ENCODE measurements at regions not wholly inside any gene's neighbourhood (a gene's known extent, or its start where the extent isn't known, plus 50 kb on each side); places are given as distances from the start of the nearest gene placed in this dataset.

DNA sequence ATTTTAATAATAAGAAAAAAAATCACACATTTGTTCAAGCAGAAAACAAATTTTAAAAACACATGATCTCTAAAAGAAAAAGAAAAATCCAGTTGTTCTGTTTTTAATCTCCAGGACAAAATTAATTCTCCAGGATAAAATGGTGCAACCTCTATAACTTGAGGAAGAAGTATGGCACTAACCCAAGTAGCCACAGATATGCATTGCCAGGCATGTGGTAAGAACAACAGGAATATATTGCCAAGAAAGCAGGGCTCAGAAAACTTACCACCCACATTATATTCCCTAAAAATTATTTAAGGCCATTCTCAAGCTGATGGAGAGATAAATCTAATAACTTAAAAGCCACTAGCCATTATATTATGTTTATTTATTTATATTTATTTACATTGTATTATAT lies 295.7 kb upstream of the TMCO5A start:
- no peaks in the 10 kb centered on the region for H3K4me1 ChIP-seq (ENCODE audit: control insufficient read depth, insufficient read depth, low read length)
- H3K9me3 ChIP-seq (ENCODE audit: control insufficient read depth, low read length): no peaks in the 10 kb centered on the region
- no peak overlapping the region for H3K27ac ChIP-seq (ENCODE audit: insufficient read depth, low read depth, low read length, poor library complexity, severe bottlenecking)
- no peak overlapping the region for H3K4me3 ChIP-seq (ENCODE audit: insufficient read depth, low read depth, low read length)
- no peaks in the 10 kb centered on the region for H3K36me3 ChIP-seq (ENCODE audit: control insufficient read depth, insufficient read depth, low read length)
- no peaks in the 10 kb centered on the region for H3K27me3 ChIP-seq (ENCODE audit: control insufficient read depth, insufficient read depth, low read length, poor library complexity, severe bottlenecking)

DNA sequence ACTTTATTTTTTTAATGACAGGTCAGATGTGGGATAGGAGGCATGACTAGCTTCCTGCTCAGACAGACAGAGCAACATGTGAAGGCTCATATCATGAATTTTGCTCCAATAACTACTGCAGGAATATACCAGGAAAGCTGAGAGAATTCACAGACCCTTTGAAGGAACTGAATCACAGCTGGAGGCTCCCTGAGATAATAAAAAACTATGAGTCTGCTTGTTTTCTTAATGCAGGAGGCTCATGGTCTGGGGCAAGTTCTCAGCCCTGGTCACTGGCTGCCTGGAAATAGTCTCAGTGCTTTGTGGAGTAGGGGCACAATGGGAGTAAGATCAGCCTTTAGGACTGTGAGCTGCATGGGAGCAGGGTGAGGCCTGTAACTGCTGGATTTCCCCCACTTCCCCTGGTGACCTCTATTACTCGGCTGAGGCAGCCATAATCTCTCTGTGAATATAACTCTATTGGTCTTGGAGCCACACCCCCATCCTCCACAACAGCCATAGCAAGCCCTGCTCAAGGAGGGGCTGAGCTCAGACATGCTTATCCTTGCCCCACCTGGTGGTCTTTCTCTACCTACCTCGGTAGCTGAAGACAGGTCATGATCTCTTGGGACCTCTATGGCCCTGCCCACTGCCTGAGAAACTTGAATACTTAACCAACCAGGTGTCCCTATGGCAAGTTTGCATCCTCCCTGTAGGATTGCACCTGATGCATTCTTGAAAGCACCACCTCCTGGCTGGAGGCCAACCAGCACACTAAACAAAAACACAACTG lies 281.6 kb upstream of the TMCO5A start:
- Histone ChIP-seq H3K36me3 (ENCODE audit: control insufficient read depth, insufficient read depth, low read length) (no peaks in the 10 kb centered on the region), H3K4me1 (ENCODE audit: control insufficient read depth, insufficient read depth, low read length) (no peaks in the 10 kb centered on the region), H3K9me3 (ENCODE audit: control insufficient read depth, low read length) (peaks cover 3% of the 10 kb centered on the region), H3K27me3 (ENCODE audit: control insufficient read depth, insufficient read depth, low read length, poor library complexity, severe bottlenecking) (no peaks in the 10 kb centered on the region), H3K4me3 (ENCODE audit: insufficient read depth, low read depth, low read length) (no peak overlapping the region), H3K27ac (ENCODE audit: insufficient read depth, low read depth, low read length, poor library complexity, severe bottlenecking) (no peak overlapping the region)
- WGBS, 2 experiments: 74 to 76% methylated on average over 2 of the region's 2 CpGs

GRCh38 chr15:37678124-37678523 lies 256.3 kb upstream of the TMCO5A start:
- Histone ChIP-seq H3K9me3 (ENCODE audit: control insufficient read depth, low read length) (no peaks in the 10 kb centered on the region), H3K27me3 (ENCODE audit: control insufficient read depth, insufficient read depth, low read length, poor library complexity, severe bottlenecking) (no peaks in the 10 kb centered on the region), H3K4me1 (ENCODE audit: control insufficient read depth, insufficient read depth, low read length) (peaks cover 8% of the 10 kb centered on the region), H3K27ac (ENCODE audit: insufficient read depth, low read depth, low read length, poor library complexity, severe bottlenecking) (no peak overlapping the region), H3K36me3 (ENCODE audit: control insufficient read depth, insufficient read depth, low read length) (no peaks in the 10 kb centered on the region), H3K4me3 (ENCODE audit: insufficient read depth, low read depth, low read length) (no peak overlapping the region)
- WGBS, 2 experiments: 33 to 35% methylated on average over 3 of the region's 3 CpGs

DNA sequence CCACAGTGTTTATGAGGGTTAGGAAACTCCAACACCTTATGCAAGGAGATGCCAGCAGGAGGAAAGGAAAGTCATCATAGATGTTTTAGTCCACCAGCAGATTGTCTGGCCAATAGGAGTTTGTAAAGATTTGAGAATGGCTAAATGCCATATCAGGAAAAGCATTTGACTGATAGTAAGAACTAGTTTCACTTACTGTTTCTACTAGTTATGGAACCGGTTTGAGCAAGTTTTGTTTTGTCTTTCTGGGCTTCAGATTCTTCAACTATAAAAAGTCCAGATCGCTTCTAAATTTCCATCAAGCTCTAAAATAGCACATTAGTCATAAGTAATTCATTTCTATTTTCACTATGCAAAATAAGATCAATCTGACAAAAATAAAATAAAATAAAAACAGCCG lies 254.8 kb upstream of the TMCO5A start:
- no peak overlapping the region for H3K4me3 ChIP-seq (ENCODE audit: insufficient read depth, low read depth, low read length)
- H3K27ac ChIP-seq (ENCODE audit: insufficient read depth, low read depth, low read length, poor library complexity, severe bottlenecking): no peak overlapping the region
- no peaks in the 10 kb centered on the region for H3K27me3 ChIP-seq (ENCODE audit: control insufficient read depth, insufficient read depth, low read length, poor library complexity, severe bottlenecking)
- H3K36me3 ChIP-seq (ENCODE audit: control insufficient read depth, insufficient read depth, low read length): no peaks in the 10 kb centered on the region
- peaks cover 8% of the 10 kb centered on the region for H3K4me1 ChIP-seq (ENCODE audit: control insufficient read depth, insufficient read depth, low read length)
- H3K9me3 ChIP-seq (ENCODE audit: control insufficient read depth, low read length): no peaks in the 10 kb centered on the region
- WGBS, 2 experiments: 94 to 100% methylated on average over 2 to 3 of the region's 3 CpGs

GRCh38 chr15:37682304-37682703 lies 252.1 kb upstream of the TMCO5A start:
- Histone ChIP-seq H3K4me1 (ENCODE audit: control insufficient read depth, insufficient read depth, low read length) (peaks cover 8% of the 10 kb centered on the region), H3K9me3 (ENCODE audit: control insufficient read depth, low read length) (no peaks in the 10 kb centered on the region), H3K27me3 (ENCODE audit: control insufficient read depth, insufficient read depth, low read length, poor library complexity, severe bottlenecking) (no peaks in the 10 kb centered on the region), H3K27ac (ENCODE audit: insufficient read depth, low read depth, low read length, poor library complexity, severe bottlenecking) (no peak overlapping the region), H3K4me3 (ENCODE audit: insufficient read depth, low read depth, low read length) (no peak overlapping the region), H3K36me3 (ENCODE audit: control insufficient read depth, insufficient read depth, low read length) (no peaks in the 10 kb centered on the region)
- WGBS, 2 experiments: 71 to 75% methylated on average over 4 of the region's 4 CpGs

GRCh38 chr15:37691911-37692310 lies 242.5 kb upstream of the TMCO5A start:
- Histone ChIP-seq H3K9me3 (ENCODE audit: control insufficient read depth, low read length) (no peaks in the 10 kb centered on the region), H3K4me1 (ENCODE audit: control insufficient read depth, insufficient read depth, low read length) (no peaks in the 10 kb centered on the region), H3K27ac (ENCODE audit: insufficient read depth, low read depth, low read length, poor library complexity, severe bottlenecking) (no peak overlapping the region), H3K36me3 (ENCODE audit: control insufficient read depth, insufficient read depth, low read length) (no peaks in the 10 kb centered on the region), H3K27me3 (ENCODE audit: control insufficient read depth, insufficient read depth, low read length, poor library complexity, severe bottlenecking) (no peaks in the 10 kb centered on the region), H3K4me3 (ENCODE audit: insufficient read depth, low read depth, low read length) (no peak overlapping the region)
- 85 to 88% methylated on average over 3 to 4 of the region's 4 CpGs for WGBS, 2 experiments

GRCh38 chr15:37693926-37694325 lies 240.5 kb upstream of the TMCO5A start:
- Histone ChIP-seq H3K9me3 (ENCODE audit: control insufficient read depth, low read length) (no peaks in the 10 kb centered on the region), H3K27ac (ENCODE audit: insufficient read depth, low read depth, low read length, poor library complexity, severe bottlenecking) (no peak overlapping the region), H3K27me3 (ENCODE audit: control insufficient read depth, insufficient read depth, low read length, poor library complexity, severe bottlenecking) (no peaks in the 10 kb centered on the region), H3K36me3 (ENCODE audit: control insufficient read depth, insufficient read depth, low read length) (no peaks in the 10 kb centered on the region), H3K4me3 (ENCODE audit: insufficient read depth, low read depth, low read length) (no peak overlapping the region), H3K4me1 (ENCODE audit: control insufficient read depth, insufficient read depth, low read length) (no peaks in the 10 kb centered on the region)
- 86 to 92% methylated on average over 2 of the region's 3 CpGs for WGBS, 2 experiments

- H3K4me3 ChIP-seq (ENCODE audit: insufficient read depth, low read depth, low read length): no peak overlapping the region
- H3K27me3 ChIP-seq (ENCODE audit: control insufficient read depth, insufficient read depth, low read length, poor library complexity, severe bottlenecking): no peaks in the 10 kb centered on the region
- no peaks in the 10 kb centered on the region for H3K9me3 ChIP-seq (ENCODE audit: control insufficient read depth, low read length)
- H3K36me3 ChIP-seq (ENCODE audit: control insufficient read depth, insufficient read depth, low read length): no peaks in the 10 kb centered on the region
- no peak overlapping the region for H3K27ac ChIP-seq (ENCODE audit: insufficient read depth, low read depth, low read length, poor library complexity, severe bottlenecking)
- no peaks in the 10 kb centered on the region for H3K4me1 ChIP-seq (ENCODE audit: control insufficient read depth, insufficient read depth, low read length)
Measured at GRCh38 chr15:37695719-37696118, 238.7 kb upstream of the TMCO5A start.

DNA sequence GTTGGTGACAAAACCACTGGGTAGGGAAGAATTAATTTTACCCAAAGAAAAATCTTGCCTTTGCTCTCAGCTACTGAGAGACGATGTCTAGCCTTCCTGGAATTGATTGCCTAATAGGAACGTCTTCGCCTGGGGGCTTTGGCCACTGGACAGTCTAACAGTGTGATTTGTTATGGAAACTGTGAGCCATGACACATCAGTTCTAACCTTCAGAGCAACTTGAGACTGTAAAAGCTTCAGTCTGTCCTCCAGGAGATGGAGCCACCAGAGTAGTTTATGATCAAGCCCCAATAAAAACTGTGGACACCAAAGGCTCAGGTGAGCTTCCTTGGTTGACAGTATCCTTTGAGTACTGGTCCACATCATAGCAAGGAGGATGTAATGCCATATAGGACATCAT lies 235.8 kb upstream of the TMCO5A start:
- Histone ChIP-seq H3K27ac (ENCODE audit: insufficient read depth, low read depth, low read length, poor library complexity, severe bottlenecking) (no peak overlapping the region), H3K4me1 (ENCODE audit: control insufficient read depth, insufficient read depth, low read length) (no peaks in the 10 kb centered on the region), H3K9me3 (ENCODE audit: control insufficient read depth, low read length) (no peaks in the 10 kb centered on the region), H3K27me3 (ENCODE audit: control insufficient read depth, insufficient read depth, low read length, poor library complexity, severe bottlenecking) (no peaks in the 10 kb centered on the region), H3K36me3 (ENCODE audit: control insufficient read depth, insufficient read depth, low read length) (no peaks in the 10 kb centered on the region), H3K4me3 (ENCODE audit: insufficient read depth, low read depth, low read length) (no peak overlapping the region)
- 98 to 100% methylated on average over 3 of the region's 3 CpGs for whole genome bisulfite sequencing, 2 experiments

DNA sequence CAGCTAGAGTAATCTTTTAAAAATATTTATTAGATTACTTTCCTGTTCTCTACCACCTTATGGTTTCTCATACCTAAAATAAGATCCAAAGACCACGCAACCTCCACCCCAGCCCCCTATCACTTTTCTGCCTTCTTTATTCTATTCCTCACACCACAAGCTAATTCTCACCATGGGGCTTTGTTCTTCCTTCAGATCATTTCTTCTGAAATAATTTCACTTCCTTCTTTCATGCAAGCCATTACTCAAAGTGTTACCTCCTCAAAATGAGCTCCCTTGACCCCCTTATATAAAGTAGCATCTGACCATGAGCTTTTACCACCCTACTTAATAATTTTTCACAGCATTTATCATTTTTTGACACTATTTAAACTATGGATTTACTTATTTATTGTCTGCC lies 233.2 kb upstream of the TMCO5A start:
- WGBS, 2 experiments: 94% methylated on average over 1 of the region's 1 CpG
- H3K4me3 ChIP-seq (ENCODE audit: insufficient read depth, low read depth, low read length): no peak overlapping the region
- H3K4me1 ChIP-seq (ENCODE audit: control insufficient read depth, insufficient read depth, low read length): no peaks in the 10 kb centered on the region
- no peaks in the 10 kb centered on the region for H3K27me3 ChIP-seq (ENCODE audit: control insufficient read depth, insufficient read depth, low read length, poor library complexity, severe bottlenecking)
- no peaks in the 10 kb centered on the region for H3K36me3 ChIP-seq (ENCODE audit: control insufficient read depth, insufficient read depth, low read length)
- H3K27ac ChIP-seq (ENCODE audit: insufficient read depth, low read depth, low read length, poor library complexity, severe bottlenecking): no peak overlapping the region
- H3K9me3 ChIP-seq (ENCODE audit: control insufficient read depth, low read length): no peaks in the 10 kb centered on the region

GRCh38 chr15:37709669-37710068 lies 224.8 kb upstream of the TMCO5A start:
- WGBS, 2 experiments: 82 to 100% methylated on average over 1 of the region's 1 CpG
- no peaks in the 10 kb centered on the region for H3K4me1 ChIP-seq (ENCODE audit: control insufficient read depth, insufficient read depth, low read length)

More at GRCh38 chr15:37709669-37710068, 224.8 kb upstream of the TMCO5A start:
- Histone ChIP-seq H3K36me3 (ENCODE audit: control insufficient read depth, insufficient read depth, low read length) (no peaks in the 10 kb centered on the region), H3K9me3 (ENCODE audit: control insufficient read depth, low read length) (no peaks in the 10 kb centered on the region), H3K27ac (ENCODE audit: insufficient read depth, low read depth, low read length, poor library complexity, severe bottlenecking) (no peak overlapping the region), H3K4me3 (ENCODE audit: insufficient read depth, low read depth, low read length) (no peak overlapping the region), H3K27me3 (ENCODE audit: control insufficient read depth, insufficient read depth, low read length, poor library complexity, severe bottlenecking) (no peaks in the 10 kb centered on the region)

All from ectodermal cell (in vitro differentiated cells).